T-cell (primary cell): ENCODE measurements at regions not wholly inside any gene's neighbourhood (a gene's known extent, or its start where the extent isn't known, plus 50 kb on each side); places are given as distances from the start of the nearest gene placed in this dataset.

ENCODE experiments used
- ATAC-seq, 4 experiments: fragments of 200-7000 bp in 3 of 4; fragments of 150-1000 bp in 1 of 4; cut with Tn5 transposase; replicated peaks in 1 of 4; 1 replicate in 3 of 4; 2 replicates in 1 of 4; pipeline ENCODE4 v1.10.0; 2021; ENCODE audit warnings: moderate library complexity in 3 of 4, mild to moderate bottlenecking in 2 of 4, moderate number of reproducible peaks in 1 of 4
- CTCF ChIA-PET, 2 donors: fragments of 300-600 bp; sonication (Branson Sonifier 250); formaldehyde crosslinking; loops; one replicate each; lab custom pipeline; 2022; ENCODE audit warnings: antibody characterized with exemption in 2 of 2; lab: Charles Lee
- POLR2A ChIA-PET, 2 donors: fragments of 300-600 bp; sonication (Branson Sonifier 250); formaldehyde crosslinking; loops; one replicate each; lab custom pipeline; 2022; ENCODE audit warnings: antibody characterized with exemption in 2 of 2; lab: Charles Lee
- DNase-seq, 35 experiments: peaks; one replicate each; pipeline versions ENCODE4 v3.0.0 to v3.0.0-alpha.2; 2013 to 2023
- H3K27ac ChIP-seq: one replicate; pipeline ENCODE4 v1.5.1; 2013; ENCODE audit warnings: low read length
- H3K27me3 ChIP-seq, 2 experiments: replicated peaks in 1 of 2; 1 replicate in 1 of 2; 2 replicates in 1 of 2; pipeline versions ENCODE4 v1.6.1 to v1.7.0; 2013; ENCODE audit warnings: low read length in 1 of 2, mixed read lengths in 1 of 2; ENCODE audit not compliant: control insufficient read depth in 2 of 2, insufficient read depth in 2 of 2; ENCODE audit errors: extremely low read depth in 1 of 2
- H3K36me3 ChIP-seq, 2 donors: 1 replicate in 1 of 2; 2 replicates in 1 of 2; pipeline versions ENCODE4 v1.6.1 to v1.7.0; 2013; ENCODE audit warnings: low read length in 1 of 2; ENCODE audit not compliant: control insufficient read depth in 2 of 2, insufficient read depth in 1 of 2; ENCODE audit errors: extremely low read depth in 1 of 2
- H3K4me1 ChIP-seq, 2 experiments: 1 replicate in 1 of 2; 2 replicates in 1 of 2; pipeline versions ENCODE4 v1.6.1 to v1.7.0; 2013; ENCODE audit warnings: low read length in 2 of 2, mixed read lengths in 1 of 2; ENCODE audit not compliant: insufficient read depth in 2 of 2, control insufficient read depth in 1 of 2; ENCODE audit errors: extremely low read depth in 1 of 2
- H3K4me3 ChIP-seq, 2 donors: 1 replicate in 1 of 2; 2 replicates in 1 of 2; pipeline versions ENCODE4 v1.5.1 to v1.7.0; 2013; ENCODE audit warnings: mild to moderate bottlenecking in 2 of 2, low read length in 1 of 2, moderate library complexity in 1 of 2; ENCODE audit not compliant: control insufficient read depth in 1 of 2; ENCODE audit errors: extremely low read depth in 1 of 2
- H3K9me3 ChIP-seq: 2 replicates; pipeline ENCODE4 v1.7.0; 2013
- H3K27ac Mint-ChIP-seq, 2 donors: one replicate each; pipeline ENCODE4 v1.8.0; 2020 to 2021; ENCODE audit warnings: mild to moderate bottlenecking in 2 of 2, mixed read lengths in 2 of 2
- H3K27me3 Mint-ChIP-seq, 2 donors: one replicate each; pipeline ENCODE4 v1.8.0; 2021 to 2022; ENCODE audit warnings: mixed read lengths in 2 of 2
- H3K36me3 Mint-ChIP-seq: one replicate; pipeline ENCODE4 v1.8.0; 2021; ENCODE audit warnings: mixed read lengths
- H3K4me1 Mint-ChIP-seq, 3 donors: one replicate each; pipeline ENCODE4 v1.8.0; 2020 to 2022; ENCODE audit warnings: mixed read lengths in 3 of 3, mild to moderate bottlenecking in 1 of 3
- H3K4me3 Mint-ChIP-seq, 3 donors: one replicate each; pipeline ENCODE4 v1.8.0; 2020 to 2022; ENCODE audit warnings: mild to moderate bottlenecking in 3 of 3, mixed read lengths in 3 of 3, moderate library complexity in 3 of 3
- H3K9me3 Mint-ChIP-seq, 3 donors: one replicate each; pipeline ENCODE4 v1.8.0; 2020 to 2022; ENCODE audit warnings: mixed read lengths in 3 of 3
- whole genome bisulfite sequencing: methylation state at CpG from one replicate; pipeline ENCODE4 v1.1.5; 2013; ENCODE audit warnings: missing lambda C conversion rate; ENCODE audit not compliant: insufficient coverage; 5-methylcytosine and 5-hydroxymethylcytosine counted together

DNA sequence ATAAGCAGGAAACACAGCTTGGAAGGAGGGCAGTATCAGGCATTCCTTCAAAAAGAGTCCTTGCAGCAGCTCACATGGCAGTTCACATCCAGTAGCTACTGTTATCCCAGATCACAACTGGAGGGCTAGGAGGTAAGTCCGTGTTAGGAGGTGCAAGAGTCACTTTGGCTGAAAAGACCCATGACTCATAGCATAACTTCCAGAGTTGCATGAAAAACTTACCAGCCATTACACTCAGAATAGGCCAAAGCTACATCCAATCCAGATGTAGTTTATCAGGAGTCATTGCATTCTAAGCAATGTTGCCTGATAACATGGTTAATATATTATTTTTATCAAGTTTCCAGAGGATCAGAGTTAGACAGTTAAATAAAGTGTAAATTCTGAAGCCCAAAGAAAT lies 1126.4 kb upstream of the SEMA6A start:
- ChIA-PET CTCF (no interaction called here), POLR2A (interaction anchor here in 1 of 2 donors (0.5 kb wide), 1 partner anchor 173 kb away, joined by 3 read pairs; no protein-coding TSS in a partner anchor)
- no peaks in the 10 kb centered on the region for H3K4me1 ChIP-seq
- Mint-ChIP-seq H3K4me3 (no peak overlapping the region), H3K4me1 (no peaks in the 10 kb centered on the region), H3K27me3 (no peaks in the 10 kb centered on the region), H3K9me3 (peaks cover 10 to 23% (median 14%) of the 10 kb centered on the region in 3 donors), H3K36me3 (no peaks in the 10 kb centered on the region), H3K27ac (no peak overlapping the region)
- no peak overlapping the region for H3K27ac ChIP-seq
- ATAC-seq (no peak), DNase-seq (no peak)
- H3K4me3 ChIP-seq: no peak overlapping the region
- no peaks in the 10 kb centered on the region for H3K9me3 ChIP-seq
- H3K36me3 ChIP-seq: no peaks in the 10 kb centered on the region
- WGBS: no CpG with 5 or more reads among the region's 1 CpG
- no peaks in the 10 kb centered on the region for H3K27me3 ChIP-seq

DNA sequence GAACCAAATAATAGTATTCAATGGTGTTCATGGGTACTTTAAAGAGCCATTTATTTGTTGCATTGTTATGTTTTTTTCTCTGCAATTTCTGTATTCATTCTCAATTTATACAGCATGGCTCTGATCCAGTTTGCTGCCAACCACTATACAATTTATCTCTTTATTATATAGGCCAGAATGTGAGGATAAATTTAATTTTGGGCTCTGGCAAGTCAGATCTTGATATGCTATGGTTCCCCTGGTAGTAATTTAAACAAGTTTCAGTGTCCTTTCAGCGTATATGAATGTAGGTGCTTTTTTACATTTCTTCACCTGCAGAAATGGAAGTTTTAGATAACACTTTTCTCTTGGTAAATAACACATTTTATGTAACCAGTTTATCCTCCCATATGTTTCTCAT lies 1118.0 kb upstream of the SEMA6A start:
- whole genome bisulfite sequencing: no CpG with 5 or more reads among the region's 1 CpG
- Histone ChIP-seq H3K27ac (no peak overlapping the region), H3K36me3 (no peaks in the 10 kb centered on the region), H3K4me3 (no peak overlapping the region), H3K4me1 (no peaks in the 10 kb centered on the region), H3K9me3 (no peaks in the 10 kb centered on the region), H3K27me3 (no peaks in the 10 kb centered on the region)
- H3K4me1 Mint-ChIP-seq: no peaks in the 10 kb centered on the region
- no peaks in the 10 kb centered on the region for H3K27me3 Mint-ChIP-seq
- no peak overlapping the region for H3K4me3 Mint-ChIP-seq
- H3K27ac Mint-ChIP-seq: no peak overlapping the region
- no peak for DNase-seq
- H3K36me3 Mint-ChIP-seq: no peaks in the 10 kb centered on the region
- ChIA-PET CTCF (no interaction called here), POLR2A (no interaction called here)
- peaks cover 3 to 13% (median 5%) of the 10 kb centered on the region in 3 donors for H3K9me3 Mint-ChIP-seq
- ATAC-seq: no peak

DNA sequence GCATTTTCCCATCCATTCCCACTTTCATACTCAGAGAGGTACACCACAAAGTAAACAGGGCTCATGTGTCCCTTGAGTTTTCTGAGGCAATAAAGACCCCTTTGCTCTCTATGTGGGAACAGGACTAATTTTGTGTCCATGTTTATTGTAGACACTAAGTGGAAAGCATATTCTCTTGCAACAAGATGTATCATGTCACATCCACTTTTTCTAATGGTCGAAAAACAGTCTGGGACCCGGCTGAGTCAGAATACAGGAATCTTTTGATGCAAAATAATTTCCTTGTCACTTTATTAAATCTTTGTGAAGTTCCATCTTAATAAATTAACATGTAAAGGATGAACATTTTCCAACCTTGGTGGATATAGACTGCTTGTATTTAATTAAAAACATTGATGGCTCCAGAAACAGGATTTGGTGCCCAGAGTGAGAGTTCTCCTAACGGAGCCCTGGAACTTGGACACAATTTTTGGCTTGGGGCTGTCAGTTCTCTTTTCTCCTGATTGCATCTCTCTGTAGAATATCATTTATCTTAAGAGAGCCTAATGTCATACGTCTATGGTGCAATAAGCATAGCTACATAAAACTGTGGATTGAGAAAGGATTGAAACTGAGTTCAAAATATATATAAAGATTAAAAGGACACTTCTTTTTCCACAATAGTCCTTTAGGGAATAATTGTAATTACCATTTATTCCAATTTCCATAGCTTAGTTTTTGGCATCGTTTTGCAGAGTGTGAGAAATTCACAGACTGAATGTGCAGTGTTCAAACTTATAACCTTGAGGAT lies 1116.7 kb upstream of the SEMA6A start:
- Mint-ChIP-seq H3K4me3 (no peak overlapping the region), H3K36me3 (no peaks in the 10 kb centered on the region), H3K4me1 (no peaks in the 10 kb centered on the region), H3K9me3 (peaks cover 3 to 5% (median 4%) of the 10 kb centered on the region in 3 donors), H3K27ac (no peak overlapping the region), H3K27me3 (no peaks in the 10 kb centered on the region)
- ATAC-seq (no peak), DNase-seq (no peak)
- no peaks in the 10 kb centered on the region for H3K4me1 ChIP-seq
- no peak overlapping the region for H3K27ac ChIP-seq
- no peaks in the 10 kb centered on the region for H3K36me3 ChIP-seq
- H3K27me3 ChIP-seq: no peaks in the 10 kb centered on the region
- CTCF ChIA-PET: interaction anchor here in 1 of 2 donors (0.7 kb wide), 1 partner anchor 8 kb away, joined by 3 read pairs; no protein-coding TSS in a partner anchor
- H3K4me3 ChIP-seq: no peak overlapping the region
- 100% methylated on average over 1 of the region's 5 CpGs for WGBS
- H3K9me3 ChIP-seq: no peaks in the 10 kb centered on the region
- POLR2A ChIA-PET: no interaction called here

DNA sequence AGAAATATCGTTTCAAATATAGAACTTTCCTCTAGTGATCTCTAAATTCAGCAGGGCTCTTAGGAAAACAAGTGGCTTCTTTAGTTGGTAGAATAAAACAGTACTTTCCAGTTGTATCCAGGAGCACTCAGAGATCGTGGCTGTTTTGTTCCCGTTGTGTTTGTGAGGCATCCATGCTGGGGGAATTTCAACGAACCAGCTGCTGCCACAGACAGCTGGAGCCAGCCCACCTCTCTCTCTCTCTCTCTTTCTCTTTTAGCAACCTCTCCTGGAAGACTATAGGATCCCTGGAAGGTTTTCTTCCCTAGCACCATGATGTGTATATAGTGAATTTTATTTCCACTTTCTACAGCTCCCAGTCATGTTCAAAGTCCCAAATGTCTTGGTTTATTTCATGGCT lies 1116.0 kb upstream of the SEMA6A start:
- WGBS: 100% methylated on average over 2 of the region's 4 CpGs
- Histone ChIP-seq H3K36me3 (no peaks in the 10 kb centered on the region), H3K9me3 (no peaks in the 10 kb centered on the region), H3K4me1 (no peaks in the 10 kb centered on the region), H3K4me3 (no peak overlapping the region), H3K27ac (no peak overlapping the region), H3K27me3 (no peaks in the 10 kb centered on the region)
- no peak overlapping the region for H3K27ac Mint-ChIP-seq
- CTCF ChIA-PET: no interaction called here
- H3K4me3 Mint-ChIP-seq: no peak overlapping the region
- no peaks in the 10 kb centered on the region for H3K27me3 Mint-ChIP-seq
- H3K9me3 Mint-ChIP-seq: peaks cover 0 to 5% (median 4%) of the 10 kb centered on the region in 3 donors
- POLR2A ChIA-PET: no interaction called here
- no peaks in the 10 kb centered on the region for H3K36me3 Mint-ChIP-seq
- no peak for ATAC-seq
- no peaks in the 10 kb centered on the region for H3K4me1 Mint-ChIP-seq
- no peak for DNase-seq

DNA sequence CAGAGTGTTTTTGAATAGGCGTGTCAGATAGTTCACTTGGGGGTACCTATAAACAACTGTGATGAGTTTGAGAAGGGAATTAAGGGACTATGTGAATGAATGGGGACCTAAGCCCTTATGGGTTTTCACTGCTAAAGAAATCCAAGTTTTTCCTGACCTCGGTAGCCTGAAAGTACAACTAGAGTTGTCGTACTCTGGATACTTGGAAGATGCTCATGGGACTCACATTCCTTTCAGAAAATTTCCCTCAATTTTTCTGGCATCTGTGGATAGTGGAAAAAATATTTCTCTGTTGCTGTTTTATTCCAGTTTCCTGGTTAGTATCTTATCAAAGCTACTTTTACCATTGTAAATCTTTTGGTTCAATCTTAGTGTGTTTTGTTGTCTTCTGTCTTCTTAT lies 1112.3 kb upstream of the SEMA6A start:
- peaks cover 3 to 10% (median 4%) of the 10 kb centered on the region in 3 donors for H3K9me3 Mint-ChIP-seq
- Histone ChIP-seq H3K27ac (no peak overlapping the region), H3K4me1 (no peaks in the 10 kb centered on the region), H3K4me3 (no peak overlapping the region), H3K36me3 (no peaks in the 10 kb centered on the region), H3K27me3 (no peaks in the 10 kb centered on the region), H3K9me3 (no peaks in the 10 kb centered on the region)
- ChIA-PET CTCF (no interaction called here), POLR2A (no interaction called here)
- H3K27ac Mint-ChIP-seq: no peak overlapping the region
- 67% methylated on average over 1 of the region's 3 CpGs for WGBS
- H3K27me3 Mint-ChIP-seq: no peaks in the 10 kb centered on the region
- DNase-seq: no peak
- no peaks in the 10 kb centered on the region for H3K36me3 Mint-ChIP-seq
- H3K4me1 Mint-ChIP-seq: no peaks in the 10 kb centered on the region
- no peak for ATAC-seq
- H3K4me3 Mint-ChIP-seq: no peak overlapping the region

DNA sequence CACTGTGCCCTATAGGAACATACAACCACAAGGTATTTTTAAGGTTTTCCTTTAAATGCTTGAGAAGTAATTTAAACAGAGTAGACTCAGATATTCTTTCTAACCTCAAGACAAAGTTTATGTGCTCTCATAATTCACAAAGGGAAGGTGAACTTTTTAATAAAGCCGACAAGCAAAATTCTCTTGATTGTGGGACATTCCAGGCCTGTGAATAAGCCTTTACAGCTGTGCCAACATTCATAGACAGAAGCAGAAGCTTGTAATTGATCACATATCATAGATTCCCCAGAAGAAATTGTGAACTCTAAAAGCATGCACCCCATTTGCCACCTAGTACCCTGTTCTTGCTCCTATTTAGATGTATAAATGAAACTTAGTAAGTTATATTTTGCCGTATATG lies 1107.8 kb upstream of the SEMA6A start:
- ChIA-PET POLR2A (no interaction called here), CTCF (no interaction called here)
- H3K36me3 Mint-ChIP-seq: no peaks in the 10 kb centered on the region
- WGBS: 67% methylated on average over 1 of the region's 2 CpGs
- no peak overlapping the region for H3K4me3 ChIP-seq
- DNase-seq (no peak), ATAC-seq (no peak)
- H3K9me3 ChIP-seq: no peaks in the 10 kb centered on the region
- no peaks in the 10 kb centered on the region for H3K4me1 ChIP-seq
- no peaks in the 10 kb centered on the region for H3K36me3 ChIP-seq
- H3K27ac Mint-ChIP-seq: no peak overlapping the region
- H3K27ac ChIP-seq: no peak overlapping the region
- H3K9me3 Mint-ChIP-seq: peaks cover 2 to 20% (median 4%) of the 10 kb centered on the region in 3 donors
- H3K27me3 Mint-ChIP-seq: no peaks in the 10 kb centered on the region
- no peaks in the 10 kb centered on the region for H3K27me3 ChIP-seq
- H3K4me3 Mint-ChIP-seq: no peak overlapping the region
- no peaks in the 10 kb centered on the region for H3K4me1 Mint-ChIP-seq
